ENCODE measurements at regions not wholly inside any gene's neighbourhood (a gene's known extent, or its start where the extent isn't known, plus 50 kb on each side); places are given as distances from the start of the nearest gene placed in this dataset.

GRCh38 chr2:59440491-59440890, 1113.0 kb downstream of the BCL11A start:
- H3K4me1 ChIP-seq (ENCODE audit: low read depth), result no peaks in the 10 kb centered on the region
- DNase-seq (ENCODE audit: low read depth in 1 of 2, low spot score in 1 of 2), result no peak
- no peaks in the 10 kb centered on the region for H3K9me3 ChIP-seq (ENCODE audit: low read depth)
- H3K27me3 ChIP-seq, result no peaks in the 10 kb centered on the region
- TF ChIP-seq CTCF (IDR thresholded peaks at IDR 0.05; ENCODE audit: low read depth, low read length), result no peak
- H3K27ac ChIP-seq, result no peak overlapping the region
- H3K36me3 ChIP-seq, result no peaks in the 10 kb centered on the region
- no peak overlapping the region for H3K4me3 ChIP-seq

GRCh38 chr2:59435635-59436034, 1117.8 kb downstream of the BCL11A start:
- Histone ChIP-seq H3K27me3 (no peaks in the 10 kb centered on the region), H3K4me3 (no peak overlapping the region), H3K4me1 (ENCODE audit: low read depth) (no peaks in the 10 kb centered on the region), H3K9me3 (ENCODE audit: low read depth) (no peaks in the 10 kb centered on the region), H3K36me3 (no peaks in the 10 kb centered on the region), H3K27ac (no peak overlapping the region)
- no peak for TF ChIP-seq CTCF (IDR thresholded peaks at IDR 0.05; ENCODE audit: low read depth, low read length)
- DNase-seq (ENCODE audit: low read depth in 1 of 2, low spot score in 1 of 2), result no peak

GRCh38 chr2:59428940-59429339, 1124.5 kb downstream of the BCL11A start:
- no peak overlapping the region for H3K27ac ChIP-seq
- H3K36me3 ChIP-seq, result no peaks in the 10 kb centered on the region
- no peak for TF ChIP-seq CTCF (IDR thresholded peaks at IDR 0.05; ENCODE audit: low read depth, low read length)
- no peaks in the 10 kb centered on the region for H3K27me3 ChIP-seq
- H3K9me3 ChIP-seq (ENCODE audit: low read depth), result no peaks in the 10 kb centered on the region
- H3K4me3 ChIP-seq, result no peak overlapping the region
- no peak for DNase-seq (ENCODE audit: low read depth in 1 of 2, low spot score in 1 of 2)
- no peaks in the 10 kb centered on the region for H3K4me1 ChIP-seq (ENCODE audit: low read depth)

GRCh38 chr2:59427980-59428379, 1125.5 kb downstream of the BCL11A start:
- Histone ChIP-seq H3K27ac (no peak overlapping the region), H3K27me3 (no peaks in the 10 kb centered on the region), H3K9me3 (ENCODE audit: low read depth) (no peaks in the 10 kb centered on the region), H3K4me3 (no peak overlapping the region), H3K36me3 (no peaks in the 10 kb centered on the region), H3K4me1 (ENCODE audit: low read depth) (no peaks in the 10 kb centered on the region)
- no peak for DNase-seq (ENCODE audit: low read depth in 1 of 2, low spot score in 1 of 2)
- TF ChIP-seq CTCF (IDR thresholded peaks at IDR 0.05; ENCODE audit: low read depth, low read length), result no peak

GRCh38 chr2:59425247-59425646, 1128.2 kb downstream of the BCL11A start:
- no peaks in the 10 kb centered on the region for H3K36me3 ChIP-seq
- H3K4me1 ChIP-seq (ENCODE audit: low read depth), result no peaks in the 10 kb centered on the region
- no peak for TF ChIP-seq CTCF (IDR thresholded peaks at IDR 0.05; ENCODE audit: low read depth, low read length)
- no peaks in the 10 kb centered on the region for H3K27me3 ChIP-seq
- no peak overlapping the region for H3K4me3 ChIP-seq
- no peak overlapping the region for H3K27ac ChIP-seq
- DNase-seq (ENCODE audit: low read depth in 1 of 2, low spot score in 1 of 2), result no peak
- H3K9me3 ChIP-seq (ENCODE audit: low read depth), result no peaks in the 10 kb centered on the region
